ENCODE measurements at regions not wholly inside any gene's neighbourhood (a gene's known extent, or its start where the extent isn't known, plus 50 kb on each side); places are given as distances from the start of the nearest gene placed in this dataset.

GRCh38 chr4:156290811-156291210 is 337.1 kb upstream of the CTSO start:
- peak overlapping the region; percentile 57; the same call in 1 of the 2 replicates for H3K27ac ChIP-seq

GRCh38 chr4:156290026-156290425 is 336.4 kb upstream of the CTSO start:
- peak overlapping the region; percentile 57 for H3K27ac ChIP-seq

More at GRCh38 chr4:156290811-156291210, 337.1 kb upstream of the CTSO start:
- TF ChIP-seq CTCF (IDR thresholded peaks at IDR 0.05) (no peak), ZFX (IDR thresholded peaks at IDR 0.05; ENCODE audit: borderline replicate concordance) (no peak)

- H3K27ac ChIP-seq = no peak overlapping the region
- no peak for TF ChIP-seq ZFX (IDR thresholded peaks at IDR 0.05; ENCODE audit: borderline replicate concordance)
- no peak for TF ChIP-seq CTCF (IDR thresholded peaks at IDR 0.05)
These were observed 327.0 kb upstream of the CTSO start for GRCh38 chr4:156280686-156281085.

- TF ChIP-seq ZFX (IDR thresholded peaks at IDR 0.05; ENCODE audit: borderline replicate concordance) (no peak), CTCF (IDR thresholded peaks at IDR 0.05) (no peak)
- no peak overlapping the region for H3K27ac ChIP-seq
These were observed 311.7 kb upstream of the CTSO start for GRCh38 chr4:156265407-156265806.

GRCh38 chr4:156261230-156261629 is 307.6 kb upstream of the CTSO start:
- no peak overlapping the region for H3K27ac ChIP-seq
- TF ChIP-seq ZFX (IDR thresholded peaks at IDR 0.05; ENCODE audit: borderline replicate concordance) (no peak), CTCF (IDR thresholded peaks at IDR 0.05) (no peak)

GRCh38 chr4:156255230-156256007 is 301.8 kb upstream of the CTSO start:
- no peak overlapping the region for H3K27ac ChIP-seq
- no peak for TF ChIP-seq ZFX (IDR thresholded peaks at IDR 0.05; ENCODE audit: borderline replicate concordance)
- no peak for TF ChIP-seq CTCF (IDR thresholded peaks at IDR 0.05)

GRCh38 chr4:156252358-156252921 is 298.8 kb upstream of the CTSO start:
- TF ChIP-seq ZFX (IDR thresholded peaks at IDR 0.05; ENCODE audit: borderline replicate concordance) (no peak), CTCF (IDR thresholded peaks at IDR 0.05) (no peak)
- no peak overlapping the region for H3K27ac ChIP-seq

Data from 22Rv1 (cell line).